GM23338 (cell line): ENCODE measurements at regions not wholly inside any gene's neighbourhood (a gene's known extent, or its start where the extent isn't known, plus 50 kb on each side); places are given as distances from the start of the nearest gene placed in this dataset.

Source experiments
- ATAC-seq: fragments of 200-7000 bp; cut with Tn5 transposase; 3 replicates; pipeline ENCODE4 v1.9.1; 2020
- DNase-seq: peaks from one replicate; pipeline ENCODE4 v3.0.0-alpha.2; 2015; ENCODE audit warnings: low spot score
- H2AFZ ChIP-seq: fragments of 200-600 bp; sonication (generic); 2 replicates; pipeline ENCODE4 v1.8.0; 2016; ENCODE audit warnings: antibody characterized with exemption, mild to moderate bottlenecking, moderate library complexity
- H3F3A ChIP-seq: fragments of 200-600 bp; sonication (generic); replicated peaks from 2 replicates; pipeline ENCODE4 v1.8.0; 2017; ENCODE audit warnings: antibody characterized with exemption, mixed run types, low read depth
- H3K27ac ChIP-seq: fragments of 200-600 bp; sonication (generic); 2 replicates; pipeline ENCODE4 v1.6.1; 2016; ENCODE audit warnings: low read depth
- H3K27me3 ChIP-seq: fragments of 200-600 bp; sonication (generic); 2 replicates; pipeline ENCODE4 v1.8.0; 2016; ENCODE audit warnings: mild to moderate bottlenecking, mixed run types, moderate library complexity; ENCODE audit not compliant: insufficient read depth
- H3K36me3 ChIP-seq: fragments of 200-600 bp; sonication (generic); 2 replicates; pipeline ENCODE4 v1.8.0; 2016; ENCODE audit warnings: mild to moderate bottlenecking; ENCODE audit not compliant: insufficient read depth
- H3K4me1 ChIP-seq: fragments of 200-600 bp; sonication (generic); 2 replicates; pipeline ENCODE4 v1.8.0; 2016; ENCODE audit warnings: mild to moderate bottlenecking, moderate library complexity; ENCODE audit not compliant: insufficient read depth
- H3K4me2 ChIP-seq: fragments of 200-600 bp; sonication (generic); 2 replicates; pipeline ENCODE4 v1.7.1; 2017; ENCODE audit warnings: mixed run types
- H3K4me3 ChIP-seq: fragments of 200-600 bp; sonication (generic); 2 replicates; pipeline ENCODE4 v1.6.1; 2016; ENCODE audit warnings: mixed run types
- H3K79me2 ChIP-seq: fragments of 200-600 bp; sonication (generic); replicated peaks from 2 replicates; pipeline ENCODE4 v1.8.0; 2017; ENCODE audit warnings: mild to moderate bottlenecking; ENCODE audit not compliant: insufficient read depth
- H3K9me2 ChIP-seq: fragments of 200-600 bp; sonication (generic); 2 replicates; pipeline ENCODE4 v1.8.0; 2017; ENCODE audit not compliant: insufficient read depth
- H4K20me1 ChIP-seq: fragments of 200-600 bp; sonication (generic); replicated peaks from 2 replicates; pipeline ENCODE4 v1.8.0; 2017; ENCODE audit warnings: mild to moderate bottlenecking; ENCODE audit not compliant: insufficient read depth
- H3K27ac Mint-ChIP-seq: 2 replicates; pipeline ENCODE4 v1.8.0; 2020; ENCODE audit warnings: inconsistent platforms, mild to moderate bottlenecking, moderate library complexity, mixed read lengths
- H3K27me3 Mint-ChIP-seq: 3 replicates; pipeline ENCODE4 v1.8.0; 2022; ENCODE audit warnings: low read depth, mild to moderate bottlenecking, moderate library complexity, mixed read lengths, inconsistent platforms; ENCODE audit not compliant: insufficient read depth, poor library complexity
- H3K36me3 Mint-ChIP-seq: 3 replicates; pipeline ENCODE4 v1.8.0; 2021; ENCODE audit warnings: low read depth, mild to moderate bottlenecking, inconsistent platforms, moderate library complexity, mixed read lengths
- H3K4me1 Mint-ChIP-seq: 3 replicates; pipeline ENCODE4 v1.8.0; 2020; ENCODE audit warnings: mild to moderate bottlenecking, inconsistent platforms, mixed read lengths
- H3K4me3 Mint-ChIP-seq: 3 replicates; pipeline ENCODE4 v1.8.0; 2021; ENCODE audit warnings: moderate library complexity, mild to moderate bottlenecking, inconsistent platforms, mixed read lengths
- H3K9me3 Mint-ChIP-seq: 3 replicates; pipeline ENCODE4 v1.8.0; 2020; ENCODE audit warnings: moderate library complexity, mild to moderate bottlenecking, inconsistent platforms, mixed read lengths
- POLR2AphosphoS5 ChIP-seq: IDR thresholded peaks from 2 replicates; pipeline ENCODE4 v1.6.1; 2016; ENCODE audit warnings: antibody characterized with exemption, low read depth
- STAT1 ChIP-seq: IDR thresholded peaks from one replicate; pipeline ENCODE4 v1.6.1; 2016; ENCODE audit warnings: antibody characterized with exemption; ENCODE audit not compliant: unreplicated experiment
- ZNF331 ChIP-seq: fragments of 250-450 bp; sonication (Bioruptor Pico); IDR thresholded peaks from 2 replicates; pipeline ENCODE4 v1.5.0; 2020; ENCODE audit warnings: low read depth, mild to moderate bottlenecking, moderate library complexity
- TF ChIP-seq, protein P1 (sequence below): IDR thresholded peaks from one replicate; pipeline ENCODE4 v1.6.1; 2018; ENCODE audit warnings: antibody characterized with exemption; ENCODE audit not compliant: unreplicated experiment
- TF ChIP-seq, protein P2 (sequence below): fragments of 250-450 bp; sonication (Bioruptor Pico); IDR thresholded peaks from 2 replicates; pipeline ENCODE4 v1.5.0; 2020; ENCODE audit warnings: mild to moderate bottlenecking, moderate library complexity

DNA sequence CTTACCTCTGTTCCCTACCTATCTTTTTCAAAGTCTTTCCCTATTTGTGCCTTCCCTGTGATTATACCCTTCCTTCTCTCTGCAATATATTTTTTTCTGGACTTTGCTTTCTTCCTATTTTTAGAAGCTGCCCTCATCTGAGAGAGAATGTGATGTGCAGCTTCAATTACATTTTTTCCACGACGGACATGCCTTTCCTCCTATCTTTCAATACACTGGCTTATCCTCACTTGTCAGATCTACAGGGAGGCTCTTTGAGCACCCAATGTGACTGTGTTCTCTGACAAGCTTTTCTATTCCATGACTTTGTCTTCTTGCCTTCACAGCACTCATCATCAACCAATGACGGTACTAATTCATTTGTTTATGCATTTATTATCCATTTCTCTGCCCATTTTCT, 227.9 kb upstream of the CLINT1 start:
- TF ChIP-seq, protein P1, sequence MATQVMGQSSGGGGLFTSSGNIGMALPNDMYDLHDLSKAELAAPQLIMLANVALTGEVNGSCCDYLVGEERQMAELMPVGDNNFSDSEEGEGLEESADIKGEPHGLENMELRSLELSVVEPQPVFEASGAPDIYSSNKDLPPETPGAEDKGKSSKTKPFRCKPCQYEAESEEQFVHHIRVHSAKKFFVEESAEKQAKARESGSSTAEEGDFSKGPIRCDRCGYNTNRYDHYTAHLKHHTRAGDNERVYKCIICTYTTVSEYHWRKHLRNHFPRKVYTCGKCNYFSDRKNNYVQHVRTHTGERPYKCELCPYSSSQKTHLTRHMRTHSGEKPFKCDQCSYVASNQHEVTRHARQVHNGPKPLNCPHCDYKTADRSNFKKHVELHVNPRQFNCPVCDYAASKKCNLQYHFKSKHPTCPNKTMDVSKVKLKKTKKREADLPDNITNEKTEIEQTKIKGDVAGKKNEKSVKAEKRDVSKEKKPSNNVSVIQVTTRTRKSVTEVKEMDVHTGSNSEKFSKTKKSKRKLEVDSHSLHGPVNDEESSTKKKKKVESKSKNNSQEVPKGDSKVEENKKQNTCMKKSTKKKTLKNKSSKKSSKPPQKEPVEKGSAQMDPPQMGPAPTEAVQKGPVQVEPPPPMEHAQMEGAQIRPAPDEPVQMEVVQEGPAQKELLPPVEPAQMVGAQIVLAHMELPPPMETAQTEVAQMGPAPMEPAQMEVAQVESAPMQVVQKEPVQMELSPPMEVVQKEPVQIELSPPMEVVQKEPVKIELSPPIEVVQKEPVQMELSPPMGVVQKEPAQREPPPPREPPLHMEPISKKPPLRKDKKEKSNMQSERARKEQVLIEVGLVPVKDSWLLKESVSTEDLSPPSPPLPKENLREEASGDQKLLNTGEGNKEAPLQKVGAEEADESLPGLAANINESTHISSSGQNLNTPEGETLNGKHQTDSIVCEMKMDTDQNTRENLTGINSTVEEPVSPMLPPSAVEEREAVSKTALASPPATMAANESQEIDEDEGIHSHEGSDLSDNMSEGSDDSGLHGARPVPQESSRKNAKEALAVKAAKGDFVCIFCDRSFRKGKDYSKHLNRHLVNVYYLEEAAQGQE = no peak
- TF ChIP-seq STAT1 (no peak), POLR2AphosphoS5 (no peak)
- Histone ChIP-seq H3K36me3 (no peaks in the 10 kb centered on the region), H3K79me2 (no peaks in the 10 kb centered on the region), H4K20me1 (no peaks in the 10 kb centered on the region), H3K27ac (no peak overlapping the region), H3K9me2 (peaks cover 4% of the 10 kb centered on the region; the same call in 1 of the 2 replicates), H2AFZ (no peak overlapping the region), H3K27me3 (no peaks in the 10 kb centered on the region), H3K4me1 (no peaks in the 10 kb centered on the region), H3K4me3 (no peak overlapping the region), H3F3A (no peaks in the 10 kb centered on the region), H3K4me2 (no peak overlapping the region)
- Mint-ChIP-seq H3K4me1 (no peaks in the 10 kb centered on the region), H3K9me3 (no peaks in the 10 kb centered on the region), H3K36me3 (no peaks in the 10 kb centered on the region), H3K27ac (no peak overlapping the region), H3K27me3 (peaks cover 4% of the 10 kb centered on the region), H3K4me3 (no peak overlapping the region)
- ATAC-seq (no peak), DNase-seq (no peak)

DNA sequence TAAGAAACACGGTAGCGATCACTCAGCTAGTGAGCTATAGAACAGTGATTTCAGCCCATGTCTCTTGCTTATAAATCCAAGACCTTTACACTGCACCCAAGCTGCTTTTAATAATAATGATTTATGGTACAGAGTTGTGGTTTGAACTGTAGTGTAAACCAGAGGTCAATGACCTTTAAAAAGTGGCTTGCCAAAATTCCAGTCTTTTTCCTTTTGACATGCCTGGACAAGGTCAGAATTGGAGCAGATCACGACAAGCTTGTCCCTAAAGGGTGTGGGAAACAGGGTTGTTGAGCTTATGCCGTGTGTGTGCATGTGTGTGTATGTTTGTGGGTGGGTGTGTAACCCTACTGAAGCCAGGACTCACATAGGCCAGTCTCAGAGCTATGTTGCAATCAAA, 225.3 kb upstream of the CLINT1 start:
- no peaks in the 10 kb centered on the region for H3K4me1 ChIP-seq
- H4K20me1 ChIP-seq = no peaks in the 10 kb centered on the region
- no peaks in the 10 kb centered on the region for H3F3A ChIP-seq
- H3K4me3 ChIP-seq = no peak overlapping the region
- H3K9me2 ChIP-seq = peaks cover 4% of the 10 kb centered on the region; the same call in 1 of the 2 replicates
- H3K4me2 ChIP-seq = no peak overlapping the region
- no peaks in the 10 kb centered on the region for H3K36me3 Mint-ChIP-seq
- ATAC-seq = no peak
- no peaks in the 10 kb centered on the region for H3K36me3 ChIP-seq
- TF ChIP-seq, protein P1 = no peak
- TF ChIP-seq ZNF331 (CRISPR knock-in tag) = no peak
- TF ChIP-seq, protein P2, sequence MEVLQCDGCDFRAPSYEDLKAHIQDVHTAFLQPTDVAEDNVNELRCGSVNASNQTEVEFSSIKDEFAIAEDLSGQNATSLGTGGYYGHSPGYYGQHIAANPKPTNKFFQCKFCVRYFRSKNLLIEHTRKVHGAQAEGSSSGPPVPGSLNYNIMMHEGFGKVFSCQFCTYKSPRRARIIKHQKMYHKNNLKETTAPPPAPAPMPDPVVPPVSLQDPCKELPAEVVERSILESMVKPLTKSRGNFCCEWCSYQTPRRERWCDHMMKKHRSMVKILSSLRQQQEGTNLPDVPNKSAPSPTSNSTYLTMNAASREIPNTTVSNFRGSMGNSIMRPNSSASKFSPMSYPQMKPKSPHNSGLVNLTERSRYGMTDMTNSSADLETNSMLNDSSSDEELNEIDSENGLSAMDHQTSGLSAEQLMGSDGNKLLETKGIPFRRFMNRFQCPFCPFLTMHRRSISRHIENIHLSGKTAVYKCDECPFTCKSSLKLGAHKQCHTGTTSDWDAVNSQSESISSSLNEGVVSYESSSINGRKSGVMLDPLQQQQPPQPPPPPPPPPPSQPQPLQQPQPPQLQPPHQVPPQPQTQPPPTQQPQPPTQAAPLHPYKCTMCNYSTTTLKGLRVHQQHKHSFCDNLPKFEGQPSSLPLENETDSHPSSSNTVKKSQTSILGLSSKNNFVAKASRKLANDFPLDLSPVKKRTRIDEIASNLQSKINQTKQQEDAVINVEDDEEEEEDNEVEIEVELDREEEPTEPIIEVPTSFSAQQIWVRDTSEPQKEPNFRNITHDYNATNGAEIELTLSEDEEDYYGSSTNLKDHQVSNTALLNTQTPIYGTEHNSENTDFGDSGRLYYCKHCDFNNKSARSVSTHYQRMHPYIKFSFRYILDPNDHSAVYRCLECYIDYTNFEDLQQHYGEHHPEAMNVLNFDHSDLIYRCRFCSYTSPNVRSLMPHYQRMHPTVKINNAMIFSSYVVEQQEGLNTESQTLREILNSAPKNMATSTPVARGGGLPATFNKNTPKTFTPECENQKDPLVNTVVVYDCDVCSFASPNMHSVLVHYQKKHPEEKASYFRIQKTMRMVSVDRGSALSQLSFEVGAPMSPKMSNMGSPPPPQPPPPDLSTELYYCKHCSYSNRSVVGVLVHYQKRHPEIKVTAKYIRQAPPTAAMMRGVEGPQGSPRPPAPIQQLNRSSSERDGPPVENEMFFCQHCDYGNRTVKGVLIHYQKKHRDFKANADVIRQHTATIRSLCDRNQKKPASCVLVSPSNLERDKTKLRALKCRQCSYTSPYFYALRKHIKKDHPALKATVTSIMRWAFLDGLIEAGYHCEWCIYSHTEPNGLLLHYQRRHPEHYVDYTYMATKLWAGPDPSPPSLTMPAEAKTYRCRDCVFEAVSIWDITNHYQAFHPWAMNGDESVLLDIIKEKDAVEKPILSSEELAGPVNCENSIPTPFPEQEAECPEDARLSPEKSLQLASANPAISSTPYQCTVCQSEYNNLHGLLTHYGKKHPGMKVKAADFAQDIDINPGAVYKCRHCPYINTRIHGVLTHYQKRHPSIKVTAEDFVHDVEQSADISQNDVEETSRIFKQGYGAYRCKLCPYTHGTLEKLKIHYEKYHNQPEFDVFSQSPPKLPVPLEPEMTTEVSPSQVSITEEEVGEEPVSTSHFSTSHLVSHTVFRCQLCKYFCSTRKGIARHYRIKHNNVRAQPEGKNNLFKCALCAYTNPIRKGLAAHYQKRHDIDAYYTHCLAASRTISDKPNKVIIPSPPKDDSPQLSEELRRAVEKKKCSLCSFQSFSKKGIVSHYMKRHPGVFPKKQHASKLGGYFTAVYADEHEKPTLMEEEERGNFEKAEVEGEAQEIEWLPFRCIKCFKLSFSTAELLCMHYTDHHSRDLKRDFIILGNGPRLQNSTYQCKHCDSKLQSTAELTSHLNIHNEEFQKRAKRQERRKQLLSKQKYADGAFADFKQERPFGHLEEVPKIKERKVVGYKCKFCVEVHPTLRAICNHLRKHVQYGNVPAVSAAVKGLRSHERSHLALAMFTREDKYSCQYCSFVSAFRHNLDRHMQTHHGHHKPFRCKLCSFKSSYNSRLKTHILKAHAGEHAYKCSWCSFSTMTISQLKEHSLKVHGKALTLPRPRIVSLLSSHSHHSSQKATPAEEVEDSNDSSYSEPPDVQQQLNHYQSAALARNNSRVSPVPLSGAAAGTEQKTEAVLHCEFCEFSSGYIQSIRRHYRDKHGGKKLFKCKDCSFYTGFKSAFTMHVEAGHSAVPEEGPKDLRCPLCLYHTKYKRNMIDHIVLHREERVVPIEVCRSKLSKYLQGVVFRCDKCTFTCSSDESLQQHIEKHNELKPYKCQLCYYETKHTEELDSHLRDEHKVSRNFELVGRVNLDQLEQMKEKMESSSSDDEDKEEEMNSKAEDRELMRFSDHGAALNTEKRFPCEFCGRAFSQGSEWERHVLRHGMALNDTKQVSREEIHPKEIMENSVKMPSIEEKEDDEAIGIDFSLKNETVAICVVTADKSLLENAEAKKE = no peak
- H3K27ac Mint-ChIP-seq = no peak overlapping the region
- no peaks in the 10 kb centered on the region for H3K79me2 ChIP-seq
- H3K27me3 ChIP-seq = no peaks in the 10 kb centered on the region
- H3K4me3 Mint-ChIP-seq = no peak overlapping the region
- H2AFZ ChIP-seq = no peak overlapping the region
- H3K27me3 Mint-ChIP-seq = peaks cover 4% of the 10 kb centered on the region
- DNase-seq = no peak
- H3K27ac ChIP-seq = no peak overlapping the region
- peaks cover 10% of the 10 kb centered on the region for H3K4me1 Mint-ChIP-seq
- no peaks in the 10 kb centered on the region for H3K9me3 Mint-ChIP-seq
